ENCODE measurements at regions not wholly inside any gene's neighbourhood (a gene's known extent, or its start where the extent isn't known, plus 50 kb on each side); places are given as distances from the start of the nearest gene placed in this dataset.
"Not testable (repeated sequence)": the region's sequence is repeated elsewhere in the genome, so short reads cannot be mapped to it uniquely, and the experiment has no call there.

GRCh38 chr7:125480762-125481161 is 551.1 kb upstream of the POT1 start:
- DNase-seq (ENCODE audit: low read depth, low spot score): no peak

- DNase-seq (ENCODE audit: low read depth, low spot score): no peak
These were observed 539.2 kb upstream of the POT1 start for GRCh38 chr7:125468855-125469174.

- DNase-seq (ENCODE audit: low read depth, low spot score): no peak
These were observed 538.6 kb upstream of the POT1 start for GRCh38 chr7:125467996-125468854.

- no peak for DNase-seq (ENCODE audit: low read depth, low spot score)
These were observed 535.9 kb upstream of the POT1 start for GRCh38 chr7:125465527-125465926.

GRCh38 chr7:125462615-125463014 is 533.0 kb upstream of the POT1 start:
- no peak for DNase-seq (ENCODE audit: low read depth, low spot score)

- DNase-seq (ENCODE audit: low read depth, low spot score): no peak
These were observed 529.4 kb upstream of the POT1 start for GRCh38 chr7:125459038-125459437.

- DNase-seq (ENCODE audit: low read depth, low spot score): no peak
These were observed 521.1 kb upstream of the POT1 start for GRCh38 chr7:125450749-125451148.

GRCh38 chr7:125445836-125446235 is 516.2 kb upstream of the POT1 start:
- DNase-seq (ENCODE audit: low read depth, low spot score): no peak

- DNase-seq (ENCODE audit: low read depth, low spot score): no peak
These were observed 515.2 kb upstream of the POT1 start for GRCh38 chr7:125444864-125445263.

GRCh38 chr7:125436220-125436619 is 506.6 kb upstream of the POT1 start:
- no peak for DNase-seq (ENCODE audit: low read depth, low spot score)

GRCh38 chr7:125431349-125431748 is 501.7 kb upstream of the POT1 start:
- DNase-seq (ENCODE audit: low read depth, low spot score): no peak

GRCh38 chr7:125430013-125430412 is 500.4 kb upstream of the POT1 start:
- DNase-seq (ENCODE audit: low read depth, low spot score): no peak

GRCh38 chr7:125427676-125428075 is 498.1 kb upstream of the POT1 start:
- no peak for DNase-seq (ENCODE audit: low read depth, low spot score)

GRCh38 chr7:125425506-125425905 is 495.9 kb upstream of the POT1 start:
- DNase-seq (ENCODE audit: low read depth, low spot score): no peak

- no peak for DNase-seq (ENCODE audit: low read depth, low spot score)
These were observed 495.1 kb upstream of the POT1 start for GRCh38 chr7:125424721-125425120.

- DNase-seq (ENCODE audit: low read depth, low spot score): no peak
These were observed 494.0 kb upstream of the POT1 start for GRCh38 chr7:125423458-125424155.

GRCh38 chr7:125421407-125421806 is 491.8 kb upstream of the POT1 start:
- DNase-seq (ENCODE audit: low read depth, low spot score): not testable (repeated sequence)

- no peak for DNase-seq (ENCODE audit: low read depth, low spot score)
These were observed 483.5 kb upstream of the POT1 start for GRCh38 chr7:125412890-125413665.

- DNase-seq (ENCODE audit: low read depth, low spot score): no peak
These were observed 480.3 kb upstream of the POT1 start for GRCh38 chr7:125409921-125410320.

GRCh38 chr7:125406111-125406510 is 476.5 kb upstream of the POT1 start:
- DNase-seq (ENCODE audit: low read depth, low spot score): no peak

GRCh38 chr7:125399408-125399807 is 469.8 kb upstream of the POT1 start:
- DNase-seq (ENCODE audit: low read depth, low spot score): no peak

- no peak for DNase-seq (ENCODE audit: low read depth, low spot score)
These were observed 467.0 kb upstream of the POT1 start for GRCh38 chr7:125396466-125397151.

Data from ELF-1 (cell line).